ENCODE measurements at regions not wholly inside any gene's neighbourhood (a gene's known extent, or its start where the extent isn't known, plus 50 kb on each side); places are given as distances from the start of the nearest gene placed in this dataset.

GRCh38 chr21:22223385-22223784 lies 1225.2 kb downstream of the NCAM2 start:
- DNase-seq = no peak
- in situ Hi-C loops (cut with MboI; ENCODE audit: low pct_unique_long_range_greater_than_20kb, low sequenced_read_pairs) = no loop called here

DNA sequence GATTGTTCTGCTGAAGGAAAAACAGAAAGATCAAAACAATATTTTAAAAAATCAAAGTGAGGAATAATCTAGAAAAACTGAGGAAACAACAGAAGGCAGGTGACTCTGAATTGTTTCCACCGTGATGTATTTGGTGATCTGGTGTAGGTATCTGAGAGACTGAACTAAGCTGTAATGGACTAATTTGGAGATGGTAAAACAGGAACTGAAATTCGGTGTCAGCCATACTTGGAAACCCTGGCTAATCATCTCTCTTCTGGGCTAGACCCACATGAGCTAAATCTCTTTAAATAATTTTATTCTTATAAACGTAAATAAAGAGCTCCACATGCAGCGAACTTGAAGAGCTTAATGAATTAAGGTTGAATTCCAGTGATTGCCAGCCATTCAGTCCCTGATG lies 1226.1 kb downstream of the NCAM2 start:
- DNase-seq = no peak
- in situ Hi-C loops (cut with MboI; ENCODE audit: low pct_unique_long_range_greater_than_20kb, low sequenced_read_pairs) = no loop called here

- no peak for DNase-seq
- in situ Hi-C loops (cut with MboI; ENCODE audit: low pct_unique_long_range_greater_than_20kb, low sequenced_read_pairs) = no loop called here
These were observed 1227.1 kb downstream of the NCAM2 start for GRCh38 chr21:22225299-22225698.

DNA sequence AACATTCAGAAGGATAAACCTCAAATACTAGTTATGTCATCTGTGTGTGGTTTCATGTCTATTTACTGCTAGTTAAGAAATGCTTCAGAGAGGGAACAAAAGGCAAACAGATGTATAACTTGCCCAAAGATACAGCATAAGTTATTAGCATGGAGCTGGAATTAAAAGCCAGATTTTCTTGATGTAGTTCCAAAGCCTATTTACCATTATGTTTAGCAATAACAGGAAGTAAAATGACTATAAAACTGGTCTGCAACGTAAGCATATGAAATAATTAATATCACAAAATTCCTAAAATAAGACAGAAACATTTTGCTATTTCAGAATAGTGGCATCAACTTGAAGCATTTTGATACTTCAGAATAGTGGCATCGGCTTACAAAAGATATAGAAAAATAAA lies 1232.8 kb downstream of the NCAM2 start:
- in situ Hi-C loops (cut with MboI; ENCODE audit: low pct_unique_long_range_greater_than_20kb, low sequenced_read_pairs) = no loop called here
- no peak for DNase-seq

GRCh38 chr21:22235866-22236590 lies 1237.8 kb downstream of the NCAM2 start:
- in situ Hi-C loops (cut with MboI; ENCODE audit: low pct_unique_long_range_greater_than_20kb, low sequenced_read_pairs) = no loop called here
- no peak for DNase-seq

DNA sequence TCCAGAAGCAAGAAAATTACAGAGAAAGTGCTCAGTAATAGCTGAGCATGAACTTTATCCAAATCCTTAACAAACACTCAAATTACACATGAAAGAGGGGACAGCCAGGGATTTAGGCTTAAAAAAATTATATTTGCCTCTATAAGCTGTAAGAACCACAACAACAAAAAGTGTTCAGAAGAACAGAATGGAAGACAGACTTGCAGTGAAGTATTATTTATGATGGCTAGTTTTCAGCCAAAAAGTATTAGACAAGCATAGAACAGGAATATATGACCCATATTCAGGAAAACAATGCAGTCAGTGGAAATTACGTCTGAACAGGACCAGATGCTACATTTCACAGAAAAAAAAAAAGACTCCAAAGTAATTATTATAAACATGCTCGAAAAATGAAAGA lies 1246.3 kb downstream of the NCAM2 start:
- DNase-seq = no peak
- in situ Hi-C loops (cut with MboI; ENCODE audit: low pct_unique_long_range_greater_than_20kb, low sequenced_read_pairs) = no loop called here

DNA sequence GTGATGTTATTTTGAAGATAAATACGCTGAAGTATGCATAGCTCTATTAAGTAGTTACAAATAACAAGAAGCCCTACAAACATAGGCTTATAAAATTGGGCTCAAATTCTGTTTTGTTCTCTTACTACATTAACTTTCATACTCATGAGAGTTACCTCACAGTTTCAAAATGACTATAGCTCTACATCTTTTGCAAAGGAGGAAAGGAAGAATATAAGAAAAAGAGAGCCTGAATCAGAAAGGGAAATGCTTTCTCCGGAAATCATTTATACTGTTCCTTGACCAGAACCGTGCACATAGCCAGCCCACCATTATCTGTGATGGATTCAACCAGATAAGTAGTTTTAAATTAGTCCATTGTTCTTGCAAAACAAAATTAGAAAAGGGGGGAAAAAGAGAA lies 1252.1 kb downstream of the NCAM2 start:
- no peak for DNase-seq
- in situ Hi-C loops (cut with MboI; ENCODE audit: low pct_unique_long_range_greater_than_20kb, low sequenced_read_pairs) = no loop called here

- in situ Hi-C loops (cut with MboI; ENCODE audit: low pct_unique_long_range_greater_than_20kb, low sequenced_read_pairs) = no loop called here
- DNase-seq = no peak
These were observed 1255.6 kb downstream of the NCAM2 start for GRCh38 chr21:22253761-22254160.

DNA sequence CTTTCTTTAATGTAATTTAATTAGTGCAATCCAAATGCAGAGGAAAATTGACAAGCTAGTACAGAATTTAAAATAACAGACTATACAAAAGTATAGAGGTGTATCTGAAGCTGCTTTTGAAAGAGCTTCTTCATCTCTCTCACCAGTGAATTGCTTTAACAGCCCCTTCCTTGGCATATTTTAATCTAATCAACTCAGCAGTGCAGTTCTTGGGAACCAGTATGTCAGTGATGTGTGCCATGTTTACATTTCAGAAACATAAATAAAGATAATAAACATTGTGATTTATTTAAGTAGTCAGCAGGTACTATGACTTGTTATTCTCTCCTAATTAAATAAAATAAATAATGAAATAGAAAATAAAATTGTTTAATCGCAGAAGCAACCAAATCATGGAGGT lies 1260.6 kb downstream of the NCAM2 start:
- DNase-seq = no peak
- in situ Hi-C loops (cut with MboI; ENCODE audit: low pct_unique_long_range_greater_than_20kb, low sequenced_read_pairs) = no loop called here

- DNase-seq = no peak
- in situ Hi-C loops (cut with MboI; ENCODE audit: low pct_unique_long_range_greater_than_20kb, low sequenced_read_pairs) = no loop called here
These were observed 1262.1 kb downstream of the NCAM2 start for GRCh38 chr21:22260274-22260673.

DNA sequence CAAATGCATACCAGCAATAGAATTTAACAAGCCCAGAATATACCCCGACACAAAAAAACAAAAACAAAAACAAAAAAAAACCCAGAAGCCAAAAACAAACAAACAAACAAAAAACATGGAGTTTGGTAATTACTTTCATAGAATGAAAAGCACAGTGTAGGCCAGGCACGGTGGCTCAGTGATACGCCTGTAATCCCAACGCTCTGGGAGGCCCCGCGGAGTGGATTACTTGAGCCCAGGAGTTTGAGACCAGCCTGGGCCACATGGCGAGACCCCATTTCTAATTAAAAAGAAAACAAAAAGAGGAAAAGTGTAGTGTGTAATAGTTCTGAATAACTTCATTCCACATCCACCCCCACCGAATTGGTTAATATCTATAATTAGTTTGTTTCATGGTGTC lies 1265.7 kb downstream of the NCAM2 start:
- no peak for DNase-seq
- in situ Hi-C loops (cut with MboI; ENCODE audit: low pct_unique_long_range_greater_than_20kb, low sequenced_read_pairs) = no loop called here

- in situ Hi-C loops (cut with MboI; ENCODE audit: low pct_unique_long_range_greater_than_20kb, low sequenced_read_pairs) = no loop called here
- DNase-seq = no peak
These were observed 1279.1 kb downstream of the NCAM2 start for GRCh38 chr21:22277341-22277740.

GRCh38 chr21:22278366-22278765 lies 1280.2 kb downstream of the NCAM2 start:
- no peak for DNase-seq
- in situ Hi-C loops (cut with MboI; ENCODE audit: low pct_unique_long_range_greater_than_20kb, low sequenced_read_pairs) = no loop called here

DNA sequence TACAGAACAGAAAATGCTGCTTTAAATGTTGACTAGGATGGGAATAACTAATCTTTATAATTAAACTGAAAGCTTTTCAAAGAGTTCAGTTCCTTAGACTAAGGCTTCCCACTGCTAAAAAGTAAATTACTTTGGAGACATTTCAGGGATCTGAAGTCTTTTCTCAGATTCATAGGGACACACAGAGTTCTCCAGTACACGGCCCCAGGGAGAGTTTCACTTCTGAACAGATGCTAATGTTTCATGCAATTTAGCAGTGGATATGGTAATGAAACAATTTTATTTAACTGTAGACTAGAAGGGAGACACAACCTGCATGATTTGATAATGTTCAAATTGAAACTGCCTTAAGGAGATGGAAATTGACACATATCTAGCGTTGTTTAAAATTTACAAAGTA lies 1282.6 kb downstream of the NCAM2 start:
- no peak for DNase-seq
- in situ Hi-C loops (cut with MboI; ENCODE audit: low pct_unique_long_range_greater_than_20kb, low sequenced_read_pairs) = no loop called here

GRCh38 chr21:22288885-22289499 lies 1290.8 kb downstream of the NCAM2 start:
- in situ Hi-C loops (cut with MboI; ENCODE audit: low pct_unique_long_range_greater_than_20kb, low sequenced_read_pairs) = no loop called here
- no peak for DNase-seq

DNA sequence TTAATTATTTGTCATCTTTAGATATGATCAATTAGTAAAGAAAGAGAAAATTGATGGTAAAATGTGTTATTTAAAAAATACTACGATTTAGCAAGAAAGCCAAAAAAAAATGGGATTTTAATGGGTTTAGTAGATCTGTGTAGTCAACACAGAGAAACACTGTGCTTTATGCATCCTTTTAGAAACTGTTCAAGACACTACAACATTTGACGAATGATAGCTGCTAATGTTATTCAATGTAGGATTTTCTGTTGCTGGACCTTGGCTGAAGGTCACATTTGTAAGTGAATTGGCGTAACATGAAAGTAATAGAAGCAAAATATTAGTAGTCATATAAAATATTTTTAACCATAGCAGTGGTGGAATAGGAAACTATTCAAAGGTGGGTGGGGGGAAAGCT lies 1293.9 kb downstream of the NCAM2 start:
- in situ Hi-C loops (cut with MboI; ENCODE audit: low pct_unique_long_range_greater_than_20kb, low sequenced_read_pairs) = no loop called here

DNA sequence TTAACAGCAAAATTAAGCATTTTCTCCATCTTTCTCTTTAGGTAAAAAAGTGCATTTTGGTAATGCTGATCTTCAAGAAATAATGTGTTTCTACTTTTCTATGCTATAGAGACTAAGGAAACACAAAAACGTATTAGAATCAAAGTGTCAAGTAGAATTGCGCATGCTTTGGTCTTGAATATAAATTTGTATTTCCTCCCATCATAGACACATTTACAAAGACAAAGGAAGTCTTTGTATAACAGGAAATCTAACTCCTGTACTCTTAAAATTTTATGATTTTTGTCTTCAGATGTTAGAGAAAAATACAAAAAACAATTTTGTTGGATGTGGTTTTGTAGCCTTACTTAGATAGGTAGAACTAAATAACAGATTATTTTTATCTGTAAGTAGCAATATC lies 1299.4 kb downstream of the NCAM2 start:
- no peak for DNase-seq
- in situ Hi-C loops (cut with MboI; ENCODE audit: low pct_unique_long_range_greater_than_20kb, low sequenced_read_pairs) = no loop called here

More for the DNA sequence above, 1293.9 kb downstream of the NCAM2 start:
- DNase-seq = no peak

DNA sequence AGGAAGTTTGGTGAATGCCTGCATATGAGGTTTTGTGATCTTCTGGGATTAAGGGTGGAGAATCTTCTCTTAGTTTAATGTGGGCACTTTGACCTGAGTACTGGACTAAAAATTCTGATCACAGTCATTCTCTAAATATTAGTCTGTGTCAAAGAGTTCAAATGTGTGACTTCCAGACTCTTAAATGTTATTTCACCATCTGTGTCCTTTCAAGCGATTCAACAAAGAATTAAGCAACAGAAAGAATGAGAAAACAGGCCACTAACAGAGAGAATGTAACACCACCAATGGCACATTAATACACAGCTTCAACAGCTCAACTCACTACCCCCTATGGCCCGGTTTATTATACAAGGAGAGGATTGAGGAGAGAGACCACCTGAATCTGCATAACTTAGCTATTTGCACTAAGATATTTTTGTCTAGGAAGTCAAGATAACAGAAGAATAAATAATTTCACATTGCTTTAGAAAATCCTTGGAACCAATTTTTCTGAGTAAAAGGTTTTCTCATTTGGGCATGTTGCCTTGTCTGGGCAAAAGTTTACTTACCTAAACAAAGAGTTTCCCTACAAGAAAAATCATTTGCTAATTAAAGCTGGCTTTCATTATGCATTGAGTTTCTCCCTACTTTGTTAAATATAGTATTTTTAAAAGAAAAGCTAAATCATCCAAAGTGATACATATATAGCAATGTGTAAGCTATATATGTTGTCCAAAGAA lies 1313.7 kb downstream of the NCAM2 start:
- DNase-seq = no peak
- in situ Hi-C loops (cut with MboI; ENCODE audit: low pct_unique_long_range_greater_than_20kb, low sequenced_read_pairs) = no loop called here

- in situ Hi-C loops (cut with MboI; ENCODE audit: low pct_unique_long_range_greater_than_20kb, low sequenced_read_pairs) = no loop called here
- DNase-seq = no peak
These were observed 1316.8 kb downstream of the NCAM2 start for GRCh38 chr21:22314963-22315362.

GRCh38 chr21:22319435-22319834 lies 1321.2 kb downstream of the NCAM2 start:
- no peak for DNase-seq
- in situ Hi-C loops (cut with MboI; ENCODE audit: low pct_unique_long_range_greater_than_20kb, low sequenced_read_pairs) = no loop called here
